Astrocyte (in vitro differentiated cells and primary cell): ENCODE measurements at regions not wholly inside any gene's neighbourhood (a gene's known extent, or its start where the extent isn't known, plus 50 kb on each side); places are given as distances from the start of the nearest gene placed in this dataset.

Source experiments
- EZH2 ChIP-seq: IDR thresholded peaks from 2 replicates; pipeline ENCODE4 v1.6.1; 2012; ENCODE audit warnings: mild to moderate bottlenecking, low read length, inconsistent platforms; ENCODE audit not compliant: insufficient read depth
- TF ChIP-seq, protein P1 (sequence below): IDR thresholded peaks from 2 replicates; pipeline ENCODE4 v1.5.1; 2011; ENCODE audit warnings: low read depth, mild to moderate bottlenecking, inconsistent platforms, low read length, moderate library complexity; ENCODE audit not compliant: insufficient read depth

DNA sequence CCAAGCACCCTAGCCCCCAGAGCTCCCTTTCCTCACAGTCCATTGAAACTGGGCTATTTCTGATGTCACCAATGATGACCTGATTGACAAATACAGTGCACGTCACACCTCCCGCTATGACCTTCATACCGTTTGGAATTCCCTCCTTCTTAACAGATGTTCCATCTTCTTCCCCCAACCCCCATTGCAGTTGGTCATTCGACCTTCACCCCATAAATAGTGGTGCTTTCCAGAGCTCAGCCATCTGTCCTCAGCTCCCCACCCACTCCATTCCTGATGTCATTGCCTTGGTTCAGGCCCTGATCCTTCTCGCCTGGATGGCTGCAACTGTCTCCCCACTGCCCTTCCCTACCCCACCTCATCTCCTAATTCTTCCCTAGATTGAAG, 198.5 kb downstream of the SOD2 start:
- TF ChIP-seq, protein P1, sequence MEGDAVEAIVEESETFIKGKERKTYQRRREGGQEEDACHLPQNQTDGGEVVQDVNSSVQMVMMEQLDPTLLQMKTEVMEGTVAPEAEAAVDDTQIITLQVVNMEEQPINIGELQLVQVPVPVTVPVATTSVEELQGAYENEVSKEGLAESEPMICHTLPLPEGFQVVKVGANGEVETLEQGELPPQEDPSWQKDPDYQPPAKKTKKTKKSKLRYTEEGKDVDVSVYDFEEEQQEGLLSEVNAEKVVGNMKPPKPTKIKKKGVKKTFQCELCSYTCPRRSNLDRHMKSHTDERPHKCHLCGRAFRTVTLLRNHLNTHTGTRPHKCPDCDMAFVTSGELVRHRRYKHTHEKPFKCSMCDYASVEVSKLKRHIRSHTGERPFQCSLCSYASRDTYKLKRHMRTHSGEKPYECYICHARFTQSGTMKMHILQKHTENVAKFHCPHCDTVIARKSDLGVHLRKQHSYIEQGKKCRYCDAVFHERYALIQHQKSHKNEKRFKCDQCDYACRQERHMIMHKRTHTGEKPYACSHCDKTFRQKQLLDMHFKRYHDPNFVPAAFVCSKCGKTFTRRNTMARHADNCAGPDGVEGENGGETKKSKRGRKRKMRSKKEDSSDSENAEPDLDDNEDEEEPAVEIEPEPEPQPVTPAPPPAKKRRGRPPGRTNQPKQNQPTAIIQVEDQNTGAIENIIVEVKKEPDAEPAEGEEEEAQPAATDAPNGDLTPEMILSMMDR: no peak
- TF ChIP-seq EZH2: no peak
